CD4-positive, alpha-beta T cell treated with Interleukin-21 for 1 hour (primary cell): ENCODE measurements at regions not wholly inside any gene's neighbourhood (a gene's known extent, or its start where the extent isn't known, plus 50 kb on each side); places are given as distances from the start of the nearest gene placed in this dataset.
A peak's percentile ranks its signal among the peaks of the same experiment; 100 is the strongest.

Experiments used
- DNase-seq: peaks from one replicate; pipeline ENCODE4 v3.0.0-alpha.2; 2020

DNA sequence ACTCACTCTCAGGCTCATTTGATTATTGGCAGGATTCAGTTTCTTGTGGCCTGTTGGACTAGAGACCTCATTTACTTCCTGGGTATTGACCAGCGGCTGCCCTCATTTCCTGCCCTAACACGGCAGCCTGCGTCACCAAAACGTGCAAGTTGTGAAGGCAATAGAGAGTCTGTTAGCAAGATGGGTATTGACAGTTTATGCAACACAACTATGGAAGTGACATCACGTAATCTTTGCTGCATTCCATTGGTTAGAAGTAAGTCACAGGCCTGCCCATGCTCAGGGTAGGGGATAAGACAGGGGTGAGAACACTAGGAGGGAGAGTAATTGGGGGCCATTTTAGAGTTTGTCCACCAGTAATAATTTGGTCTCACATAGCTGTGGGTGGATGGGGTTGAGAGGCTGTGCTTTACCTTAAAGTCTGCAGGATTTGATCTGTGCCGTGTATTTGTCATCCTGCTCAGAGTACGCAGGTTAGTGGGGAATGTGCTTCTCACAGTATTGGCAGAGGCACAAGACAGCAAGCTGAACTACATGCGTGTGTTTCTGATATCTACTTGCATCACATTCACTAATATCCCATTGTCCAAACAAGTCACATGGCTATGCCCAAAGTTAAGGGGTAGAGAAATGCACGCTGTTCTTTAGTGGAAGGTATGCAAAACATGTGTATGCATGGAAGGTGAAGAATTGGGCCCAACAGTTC lies 83.3 kb downstream of the EDEM1 start:
- no peak for DNase-seq

DNA sequence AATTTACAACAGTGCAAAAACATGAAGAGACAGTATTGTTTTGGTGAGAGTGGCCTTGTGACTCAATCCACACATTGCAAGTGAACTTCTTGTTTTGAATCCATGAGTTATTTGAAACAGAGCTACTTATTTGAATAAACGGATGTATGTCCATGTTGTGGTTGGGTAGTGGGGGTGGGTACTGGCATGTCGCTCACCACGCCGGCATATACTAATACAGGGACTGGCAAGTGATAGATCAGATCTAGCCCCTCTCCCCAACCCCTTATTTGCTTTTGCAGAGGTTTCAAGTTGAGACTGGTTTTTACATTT lies 83.8 kb downstream of the EDEM1 start:
- no peak for DNase-seq

DNA sequence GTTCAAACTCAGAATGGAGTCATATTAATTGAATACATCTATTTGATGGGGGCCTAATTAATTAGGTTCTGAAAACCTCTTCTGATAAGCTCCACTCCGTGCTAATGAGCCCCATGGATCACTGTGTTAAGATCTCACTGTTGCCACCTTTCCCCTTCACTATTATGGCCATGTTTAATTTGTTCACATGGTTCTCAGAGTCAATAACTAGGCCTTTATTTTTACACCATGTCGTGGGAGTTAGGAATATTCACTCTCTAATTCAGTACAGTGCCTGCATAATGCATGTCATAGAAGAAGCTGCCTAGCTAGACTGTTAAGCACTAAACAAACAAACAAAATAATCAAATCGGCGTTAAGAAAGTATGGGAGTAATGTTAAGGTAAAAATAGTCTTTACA lies 84.9 kb downstream of the EDEM1 start:
- DNase-seq: no peak

DNA sequence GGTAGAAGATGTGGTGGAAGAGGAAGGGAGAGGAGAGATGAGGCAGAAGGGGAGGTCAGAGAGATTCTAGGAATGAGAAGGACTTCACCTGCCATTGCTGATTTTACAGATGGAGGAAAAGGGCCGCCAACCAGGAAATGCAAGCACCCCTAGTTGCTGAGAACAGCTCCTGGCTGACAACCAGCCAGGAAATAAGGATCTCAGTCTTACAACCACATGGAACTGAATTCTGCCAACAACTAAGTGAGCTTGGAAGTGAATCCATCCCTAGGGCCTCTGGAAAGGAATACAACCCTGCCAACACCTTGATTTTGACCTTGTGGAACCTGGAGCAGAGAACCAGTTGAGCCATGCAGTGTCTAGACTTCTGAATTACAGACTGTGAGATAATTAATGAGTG lies 86.6 kb downstream of the EDEM1 start:
- no peak for DNase-seq

DNA sequence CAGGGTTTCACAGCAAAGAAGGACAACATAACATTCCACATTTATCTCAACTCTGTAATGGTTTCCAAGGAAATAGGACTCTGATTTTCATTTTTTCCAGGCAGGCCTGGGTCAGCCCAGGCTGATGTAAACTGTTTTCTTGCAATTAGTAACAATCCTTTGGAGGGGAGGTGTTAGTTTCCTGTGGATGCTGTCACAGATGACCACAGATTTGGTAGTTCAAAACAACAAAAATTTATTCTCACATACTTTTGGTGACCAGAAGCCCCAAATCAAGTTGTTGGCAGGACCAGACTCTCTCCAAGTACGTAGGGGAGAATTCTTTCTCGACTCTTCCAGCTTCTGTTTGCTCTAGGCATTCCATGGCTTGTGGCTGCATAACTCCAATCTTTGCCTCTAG lies 88.0 kb downstream of the EDEM1 start:
- DNase-seq: no peak

DNA sequence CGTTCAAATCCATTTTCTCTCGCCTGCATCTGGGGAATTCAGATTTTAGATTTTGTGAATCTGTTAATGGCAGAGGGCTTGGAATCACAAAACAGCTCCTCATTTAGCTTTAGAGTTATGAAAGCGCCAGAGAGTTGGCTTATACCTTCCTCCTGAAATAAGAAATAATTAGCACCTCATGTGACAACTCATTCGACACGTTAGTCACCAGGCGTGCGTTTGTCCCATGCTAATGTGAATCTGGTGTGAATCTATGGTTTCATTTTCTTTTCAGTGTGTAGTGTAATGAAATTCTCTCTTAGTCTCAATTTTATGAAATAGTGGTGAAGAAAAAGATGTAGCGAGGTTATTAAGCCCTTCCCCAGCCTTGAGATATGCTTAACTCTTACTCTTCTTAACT lies 89.4 kb downstream of the EDEM1 start:
- no peak for DNase-seq

DNA sequence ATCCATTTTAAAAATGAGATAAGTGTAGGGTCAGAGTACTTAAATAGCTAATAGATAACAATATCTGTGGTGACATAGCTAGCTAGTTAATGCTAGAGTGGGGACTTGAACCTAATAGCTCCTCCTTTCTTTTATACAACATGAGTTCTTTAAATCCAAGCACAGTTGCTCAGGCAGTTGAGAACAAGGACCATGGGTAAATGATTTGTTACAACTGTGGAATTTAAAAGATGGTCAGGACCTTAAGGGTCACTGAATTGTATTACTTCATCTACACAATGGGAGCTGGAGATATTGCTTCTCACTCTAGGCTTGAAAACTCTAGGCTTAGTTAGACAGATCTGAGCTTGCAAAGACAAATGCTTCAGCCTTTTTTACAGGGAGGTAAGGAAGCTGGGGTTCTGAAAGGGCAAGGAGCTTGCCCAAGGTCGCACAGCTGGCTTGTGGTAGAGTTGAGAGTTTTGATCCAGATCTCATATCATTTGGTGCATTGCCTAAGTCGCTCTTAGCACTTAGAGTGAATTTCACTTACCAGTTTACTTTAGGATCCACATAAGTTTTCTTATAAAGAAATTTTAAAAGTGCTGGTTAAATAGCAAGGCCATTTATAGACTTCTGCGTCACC lies 90.2 kb downstream of the EDEM1 start:
- no peak for DNase-seq

DNA sequence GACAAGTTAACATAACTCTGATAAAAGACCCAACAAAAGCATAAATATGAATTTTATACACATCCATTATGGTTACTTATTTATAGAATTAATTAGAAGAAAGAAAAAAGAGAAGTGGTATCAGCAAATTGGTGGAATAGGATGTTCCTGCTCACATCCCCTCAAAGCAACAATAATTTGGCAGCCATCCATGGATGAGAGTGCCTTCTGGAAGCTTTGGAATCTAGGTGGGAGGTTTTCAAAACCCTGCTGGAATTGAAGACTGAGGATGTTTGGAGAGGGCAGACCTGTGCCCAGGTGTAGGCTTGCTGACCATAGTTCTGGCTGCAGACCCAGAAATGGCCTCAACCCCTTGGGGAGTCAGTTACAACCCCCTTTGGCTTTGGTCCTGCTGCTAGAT lies 91.2 kb downstream of the EDEM1 start:
- no peak for DNase-seq

DNA sequence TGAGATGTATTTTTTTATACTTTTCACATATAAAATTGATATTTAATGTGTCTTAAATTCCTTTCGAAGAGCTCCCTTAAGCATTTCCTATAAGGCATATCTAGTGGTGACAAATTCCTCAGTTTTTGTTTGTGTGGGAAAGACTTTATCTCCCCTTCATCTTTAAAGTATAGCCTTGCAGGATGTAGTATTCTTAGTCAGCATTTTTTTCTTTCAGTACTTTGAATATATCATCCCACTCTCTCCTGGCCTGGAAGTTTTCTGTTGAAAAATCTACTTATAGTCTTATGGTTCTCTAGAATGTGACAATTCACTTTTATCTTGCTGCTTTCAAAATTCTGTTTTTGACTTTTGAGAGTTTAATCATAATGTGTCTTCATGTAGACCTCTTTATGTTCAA lies 95.2 kb downstream of the EDEM1 start:
- no peak for DNase-seq

DNA sequence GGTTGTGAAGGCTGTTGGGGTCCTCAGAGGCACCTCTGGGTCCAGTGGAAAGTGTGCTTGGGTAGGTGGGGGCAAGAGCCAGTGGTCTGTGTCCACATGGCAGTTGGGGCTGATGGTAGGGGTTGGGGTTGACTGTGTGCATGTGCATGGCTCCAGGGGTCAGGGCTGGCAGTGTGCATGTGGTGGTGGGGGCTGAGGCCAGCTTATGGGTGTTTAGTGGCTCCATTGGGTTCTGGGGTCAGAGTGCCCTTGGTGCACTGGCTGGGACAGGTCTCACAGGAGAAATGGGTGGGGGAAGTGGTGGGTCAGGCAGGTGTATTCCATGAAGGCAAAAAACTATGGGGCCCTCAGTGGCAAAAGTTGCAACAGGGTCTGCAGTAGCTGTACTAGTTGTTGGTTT lies 97.9 kb downstream of the EDEM1 start:
- DNase-seq: no peak

DNA sequence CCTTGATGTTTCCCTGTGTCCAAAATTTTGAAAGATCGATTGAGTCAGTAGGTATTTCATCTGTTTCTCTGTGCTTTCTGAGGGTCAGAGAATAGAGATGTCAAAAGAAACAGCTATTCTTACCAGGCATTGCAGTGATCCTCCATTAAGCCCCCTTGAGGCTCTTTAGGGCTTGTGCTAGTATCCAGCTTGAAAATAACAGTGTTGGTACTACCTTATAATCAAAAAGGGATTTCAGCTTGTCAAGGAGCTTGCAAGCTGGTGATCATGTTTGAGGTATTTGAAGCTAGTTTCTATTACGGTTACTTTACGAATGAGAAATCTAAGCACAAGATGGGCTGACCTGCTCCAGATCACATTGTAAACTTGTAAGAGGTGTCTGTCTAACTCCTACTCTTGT lies 103.4 kb downstream of the EDEM1 start:
- DNase-seq: no peak

DNA sequence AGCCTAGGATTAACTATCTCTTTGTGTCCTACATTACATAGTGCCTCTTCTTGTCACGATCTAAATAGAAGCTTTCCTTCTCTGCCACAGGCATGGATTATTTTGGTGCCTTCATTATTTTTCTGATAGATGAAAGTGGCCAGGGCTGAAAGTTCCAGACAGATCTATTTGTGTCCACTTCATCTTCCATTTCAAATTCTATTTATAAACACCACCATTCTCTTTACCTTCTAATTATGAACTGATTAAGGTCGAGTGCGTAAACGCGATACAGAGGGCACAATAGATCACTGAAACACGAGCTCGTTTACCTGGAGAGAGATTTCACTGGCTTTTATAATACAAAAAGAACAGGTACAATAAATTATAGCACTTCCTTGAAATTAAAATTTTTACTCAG lies 105.0 kb downstream of the EDEM1 start:
- DNase-seq: no peak

DNA sequence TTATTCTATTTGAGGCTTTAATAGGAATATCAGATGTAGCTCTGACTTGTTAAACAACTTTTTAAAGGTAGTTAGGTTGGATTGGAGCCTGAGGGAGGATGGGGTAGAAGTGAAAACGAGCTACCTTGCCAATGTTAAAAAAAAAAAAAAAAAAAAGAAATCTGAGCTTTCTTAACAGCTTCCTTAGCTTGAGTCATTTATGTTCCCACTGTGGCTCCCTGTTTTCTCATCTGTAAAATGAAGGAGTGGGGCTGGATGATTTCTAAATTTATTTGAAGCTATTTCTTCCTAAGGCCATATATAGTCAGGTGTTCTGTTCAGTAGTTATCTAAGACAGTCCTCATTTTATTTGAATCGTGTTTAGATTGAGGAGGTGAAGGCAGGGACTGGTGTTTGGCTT lies 105.7 kb downstream of the EDEM1 start:
- DNase-seq: no peak

DNA sequence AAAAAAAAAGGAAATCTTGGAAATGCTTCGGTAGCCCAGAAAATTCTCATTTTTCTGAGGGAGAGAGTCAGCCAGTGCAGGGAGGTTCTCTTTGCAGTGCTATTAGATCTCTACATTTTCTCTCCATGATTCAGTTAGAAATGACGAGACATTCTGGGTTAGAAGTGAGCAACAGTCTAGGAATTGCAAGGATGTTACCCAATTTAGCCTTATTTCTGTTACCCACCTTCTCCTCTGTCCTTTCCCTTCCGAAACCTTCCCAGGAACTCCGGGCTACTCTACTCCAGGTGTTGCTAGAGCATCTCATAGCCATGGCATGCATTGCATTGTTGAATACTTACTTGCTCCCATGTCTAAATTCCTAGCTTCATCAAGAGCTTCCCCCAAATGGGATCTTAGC lies 106.8 kb downstream of the EDEM1 start:
- no peak for DNase-seq

DNA sequence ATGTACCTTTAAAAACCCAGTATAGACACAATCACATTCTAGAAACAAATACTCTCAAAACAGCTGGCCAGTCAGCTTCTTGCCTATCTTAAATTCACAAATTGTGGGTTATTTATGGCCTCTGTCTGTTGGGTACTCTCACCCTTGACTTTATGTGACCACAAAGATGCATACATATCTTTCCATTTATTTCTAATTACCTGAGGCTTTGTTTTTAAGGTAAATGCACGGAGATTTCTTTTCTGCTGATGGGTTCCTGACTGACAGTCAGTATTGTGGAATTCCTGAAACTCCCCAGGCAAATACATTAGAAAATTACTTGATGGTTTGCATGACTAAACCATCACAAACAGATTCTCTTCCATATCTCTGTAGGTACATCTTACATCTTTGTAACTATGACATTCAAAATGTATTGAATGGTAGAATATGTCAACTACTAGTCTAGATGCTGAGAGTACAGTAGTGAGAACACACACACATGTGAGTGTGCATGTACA lies 107.7 kb downstream of the EDEM1 start:
- no peak for DNase-seq

DNA sequence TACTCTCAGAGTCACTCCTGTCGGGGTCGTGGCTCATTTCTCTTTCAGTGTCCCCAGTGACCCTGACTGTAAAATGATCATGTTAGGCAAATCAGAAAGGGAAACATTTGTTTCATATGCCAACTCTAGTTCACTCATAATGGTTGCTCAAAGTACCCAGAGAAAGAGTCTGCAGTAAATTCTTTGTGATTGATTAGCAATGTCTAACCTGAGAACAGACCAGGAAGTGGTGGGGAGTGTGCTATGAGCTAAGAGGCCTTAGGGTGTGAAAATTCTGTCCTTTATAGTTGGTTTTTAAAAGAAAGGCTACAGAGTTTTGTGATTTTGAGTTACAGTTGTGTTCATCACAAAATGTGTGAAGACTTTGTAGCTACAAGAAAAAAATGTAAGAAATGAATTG lies 108.9 kb downstream of the EDEM1 start:
- no peak for DNase-seq

DNA sequence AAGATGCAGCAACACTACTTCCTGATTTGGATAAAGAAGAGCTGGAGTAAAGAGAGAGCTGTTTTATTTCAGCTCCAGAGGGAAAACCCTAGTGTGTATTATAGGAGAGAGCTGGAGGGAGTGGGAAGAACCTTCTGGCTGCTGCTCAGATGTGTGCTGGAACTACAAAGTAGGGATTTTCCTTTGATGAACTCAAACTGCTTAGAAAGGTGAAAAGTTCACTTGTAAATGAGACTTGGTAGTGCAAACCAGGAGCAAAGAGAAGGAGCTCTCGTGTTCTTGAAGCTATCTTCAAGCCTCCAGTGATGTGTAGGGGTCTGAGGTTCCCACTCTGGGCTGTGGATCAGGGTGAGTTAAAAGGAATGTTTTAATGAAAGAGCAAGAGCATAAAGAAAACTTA lies 110.4 kb downstream of the EDEM1 start:
- no peak for DNase-seq

DNA sequence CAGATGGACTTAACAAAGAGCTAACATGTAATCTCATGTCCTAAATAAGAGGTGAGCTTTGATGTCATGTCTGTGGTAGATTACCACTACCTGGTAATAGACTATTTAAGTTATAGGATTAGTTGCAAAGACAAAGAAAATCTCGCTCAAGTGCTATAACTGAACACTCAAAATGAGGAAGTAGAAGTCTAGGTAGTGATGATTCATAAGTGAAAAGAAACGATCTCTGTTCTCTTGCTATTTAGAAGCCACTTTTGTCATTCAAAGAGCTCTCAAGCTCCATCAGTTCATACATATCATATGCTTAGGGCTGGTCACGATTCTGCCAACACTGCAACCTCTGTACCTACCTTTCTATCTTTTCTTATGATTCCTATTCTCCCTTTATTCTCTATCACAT lies 110.9 kb downstream of the EDEM1 start:
- DNase-seq: no peak

DNA sequence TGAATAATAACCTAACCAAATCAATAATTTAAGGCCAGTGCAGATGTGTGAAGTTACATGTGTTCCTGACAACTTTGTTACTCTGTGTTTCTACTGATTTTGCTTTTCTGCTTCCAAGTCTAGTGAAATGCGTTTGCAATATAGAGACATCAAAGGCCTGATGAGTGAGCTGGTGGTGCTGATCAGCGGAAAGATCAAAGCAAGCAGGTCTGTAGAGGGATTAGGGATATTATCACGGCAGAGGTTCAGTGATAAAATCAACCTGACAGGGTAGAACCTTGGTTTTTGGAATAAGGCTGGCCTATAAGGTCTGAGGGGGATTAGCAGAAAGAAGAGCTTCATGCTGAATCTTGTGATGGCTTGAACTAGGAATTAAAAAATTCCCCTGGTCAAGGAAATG lies 111.7 kb downstream of the EDEM1 start:
- DNase-seq: no peak

DNA sequence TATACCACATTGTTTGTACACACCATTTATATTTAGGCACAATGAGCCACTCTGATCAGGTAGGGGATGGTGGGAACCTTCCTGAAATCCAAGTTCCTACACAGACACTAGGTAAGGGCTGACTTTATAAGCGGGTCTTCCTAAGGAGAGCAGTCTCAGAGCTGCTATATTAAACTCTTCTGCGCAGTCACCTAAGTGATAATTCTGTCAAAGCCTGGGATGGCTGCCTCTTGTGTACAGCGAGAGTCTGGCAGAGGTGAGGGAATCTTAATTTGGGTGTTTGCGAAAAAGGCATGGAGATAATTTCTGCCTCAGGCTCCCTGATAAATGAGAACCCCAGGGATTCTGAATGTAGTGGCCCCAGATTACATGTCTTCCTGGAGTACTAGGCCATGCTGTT lies 113.1 kb downstream of the EDEM1 start:
- DNase-seq: no peak

DNA sequence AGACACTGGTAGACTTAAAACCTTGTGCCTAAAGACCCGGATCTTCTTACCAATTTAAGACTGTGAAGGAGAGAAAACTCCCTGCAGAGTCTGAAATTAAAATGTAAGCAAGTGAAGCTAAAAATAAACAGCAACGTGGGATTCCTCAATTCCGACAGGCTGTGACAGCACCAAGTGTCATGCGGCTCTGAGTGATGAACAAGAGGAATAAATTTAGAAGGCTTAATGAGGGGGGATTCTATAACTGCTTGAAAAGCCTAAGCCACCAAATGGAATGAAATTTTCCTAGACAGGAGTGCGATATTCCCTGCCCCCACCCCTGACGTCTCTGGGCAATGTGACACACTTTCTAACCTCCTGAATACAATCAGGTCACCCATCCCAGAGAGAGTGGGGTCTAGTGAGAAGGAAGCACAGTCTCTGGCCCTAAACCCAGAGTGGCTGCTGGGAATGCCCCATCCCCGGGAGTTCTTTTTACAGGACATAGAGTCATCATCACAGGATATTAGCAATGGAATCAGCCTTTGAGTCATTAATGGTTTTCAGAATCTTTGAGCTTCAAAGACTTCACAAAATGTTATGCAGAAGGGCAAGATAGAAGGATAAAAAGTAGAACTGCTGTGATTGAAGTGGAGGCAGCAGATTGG lies 114.3 kb downstream of the EDEM1 start:
- no peak for DNase-seq

DNA sequence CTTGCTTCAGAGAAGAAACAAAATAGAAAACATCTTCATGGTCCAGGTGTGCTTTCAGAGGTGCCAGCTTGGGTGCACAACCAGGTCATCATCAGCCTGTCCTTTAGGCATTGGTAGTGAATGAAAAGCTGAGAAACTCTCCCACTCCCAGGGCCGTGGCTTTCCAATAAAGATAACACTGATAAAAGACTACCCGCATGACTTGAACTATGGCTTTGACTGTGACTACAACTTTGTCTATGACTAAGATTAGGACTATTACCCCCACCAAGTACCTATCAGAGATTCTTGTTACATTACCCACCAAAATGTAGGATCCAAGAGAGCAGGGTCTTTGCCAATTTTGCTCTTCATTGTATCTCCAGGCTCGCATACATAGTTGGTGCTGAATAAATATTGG lies 115.2 kb downstream of the EDEM1 start:
- no peak for DNase-seq

DNA sequence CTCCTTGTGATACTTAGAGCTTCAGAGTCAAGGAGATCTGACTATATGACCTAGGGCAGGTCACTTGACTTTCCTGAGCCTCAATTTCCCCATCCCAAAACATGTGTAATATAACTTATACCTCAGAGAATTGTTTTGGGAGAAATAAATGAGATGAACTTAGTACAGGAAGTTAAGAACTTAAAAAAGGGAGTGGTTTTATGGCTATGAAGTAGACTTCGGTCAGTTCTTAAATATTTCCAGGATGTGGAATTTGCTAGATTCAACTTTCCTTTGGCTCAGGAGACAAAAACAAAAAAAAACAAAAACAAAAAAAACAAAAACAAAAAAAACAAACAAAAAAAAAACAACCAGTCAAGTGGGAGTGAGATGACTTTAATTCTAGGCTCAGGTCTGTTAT lies 116.7 kb downstream of the EDEM1 start:
- DNase-seq: no peak

DNA sequence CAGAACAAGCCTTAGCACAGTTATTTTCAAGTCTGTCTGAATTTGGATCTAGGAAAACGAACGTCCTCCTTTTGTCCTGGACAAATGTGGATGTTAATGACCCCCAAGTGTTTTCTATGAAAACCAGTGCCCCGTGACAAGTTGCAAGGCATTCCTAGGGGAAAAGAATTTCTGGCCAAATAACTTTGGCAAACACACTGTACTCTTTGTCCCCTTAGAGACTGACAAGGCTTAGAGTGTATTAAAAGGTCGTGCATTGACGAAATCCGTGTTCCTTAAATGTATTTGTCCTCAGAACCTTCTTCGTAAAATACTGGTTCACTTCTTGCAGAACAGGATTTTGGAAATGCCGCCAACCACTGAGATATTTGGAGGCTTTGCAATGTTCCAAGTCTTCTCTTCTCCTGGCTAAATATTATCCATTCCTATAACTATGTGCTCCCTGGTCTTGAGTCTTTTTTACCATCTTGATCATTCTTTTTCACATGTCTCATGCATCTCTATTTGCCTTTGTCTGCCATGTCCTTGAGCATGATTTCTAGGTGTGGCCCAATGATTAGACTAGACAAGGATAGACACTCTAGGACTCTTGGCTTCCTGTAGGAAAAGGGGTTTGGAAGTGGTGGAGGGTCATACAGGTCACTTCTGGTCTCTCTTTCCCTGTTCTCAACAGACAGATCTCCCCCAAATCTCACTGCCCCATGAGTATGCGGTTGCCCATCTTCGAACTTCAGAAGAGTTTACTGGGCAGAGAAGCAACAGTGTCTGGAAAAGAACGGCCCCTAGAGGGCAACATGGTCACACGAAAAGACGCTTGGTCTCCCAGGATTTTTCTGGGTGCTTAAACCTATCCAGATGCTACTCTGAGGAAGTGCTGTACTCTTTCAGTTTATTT lies 117.5 kb downstream of the EDEM1 start:
- DNase-seq: peak; percentile 23
